ENCODE measurements at regions not wholly inside any gene's neighbourhood (a gene's known extent, or its start where the extent isn't known, plus 50 kb on each side); places are given as distances from the start of the nearest gene placed in this dataset.

- ATAC-seq: no peak
Measured at GRCh38 chr1:219783605-219784235, 144.6 kb downstream of the SLC30A10 start.

More at GRCh38 chr1:219783605-219784235, 144.6 kb downstream of the SLC30A10 start:
- peaks cover 0 to 6% of the 10 kb centered on the region in 2 experiments; a peak in 2 of 4 replicates for H3K4me1 ChIP-seq (ENCODE audit: control insufficient read depth in 1 of 2, insufficient read depth in 2 of 2, low read length in 2 of 2)
- BruUV-seq (replicated peaks): no TSS peak
- no peak overlapping the region for H2AFZ ChIP-seq (ENCODE audit: low read depth, low read length, poor library complexity, severe bottlenecking)
- no peaks in the 10 kb centered on the region for H3K9me3 ChIP-seq (ENCODE audit: control insufficient read depth in 1 of 2, insufficient read depth in 1 of 2, low read depth in 1 of 2, low read length in 2 of 2)
- no peak overlapping the region for H3K27ac ChIP-seq (ENCODE audit: low read depth, low read length)
- no peak overlapping the region for H3K9ac ChIP-seq (ENCODE audit: low read length)
- no peak for TF ChIP-seq POLR2A (IDR thresholded peaks at IDR 0.05; ENCODE audit: borderline replicate concordance, extremely low read depth, insufficient read depth, insufficient read length)
- TF ChIP-seq REST (IDR thresholded peaks at IDR 0.05; ENCODE audit: low read depth): no peak
- no peak for TF ChIP-seq FOSL1 (IDR thresholded peaks at IDR 0.05; ENCODE audit: low read depth)
- TF ChIP-seq CEBPB (IDR thresholded peaks at IDR 0.05; ENCODE audit: low read depth): no peak
- no peak for TF ChIP-seq SP1 (IDR thresholded peaks at IDR 0.05; ENCODE audit: low read depth)
- no peak for TF ChIP-seq ZBTB33 (IDR thresholded peaks at IDR 0.05; ENCODE audit: extremely low read depth, insufficient replicate concordance, low read length)
- TF ChIP-seq ATF3 (IDR thresholded peaks at IDR 0.05): no peak
- TF ChIP-seq EZH2 (IDR thresholded peaks at IDR 0.05): no peak
- TF ChIP-seq TCF7L2 (IDR thresholded peaks at IDR 0.05; ENCODE audit: borderline replicate concordance, extremely low read depth, insufficient read depth, insufficient read length): no peak
- no peak for TF ChIP-seq EGR1 (IDR thresholded peaks at IDR 0.05; ENCODE audit: low read depth)
- no peak for TF ChIP-seq JUND (IDR thresholded peaks at IDR 0.05)
- TF ChIP-seq SIN3A (IDR thresholded peaks at IDR 0.05; ENCODE audit: low read depth): no peak
- TF ChIP-seq CTCF (IDR thresholded peaks at IDR 0.05 in 2 of 3, conservative IDR thresholded peaks at IDR 0.05 in 1 of 3; ENCODE audit: borderline replicate concordance in 1 of 3, insufficient read depth in 1 of 3, low read depth in 2 of 3, low read length in 2 of 3): no peak
- TF ChIP-seq ELF1 (IDR thresholded peaks at IDR 0.05; ENCODE audit: borderline replicate concordance, low read depth): no peak
- TF ChIP-seq, protein P1, sequence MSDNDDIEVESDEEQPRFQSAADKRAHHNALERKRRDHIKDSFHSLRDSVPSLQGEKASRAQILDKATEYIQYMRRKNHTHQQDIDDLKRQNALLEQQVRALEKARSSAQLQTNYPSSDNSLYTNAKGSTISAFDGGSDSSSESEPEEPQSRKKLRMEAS (IDR thresholded peaks at IDR 0.05): no peak
- no peak for TF ChIP-seq YY1 (IDR thresholded peaks at IDR 0.05; ENCODE audit: extremely low read depth, insufficient replicate concordance, low read depth, low read length)
- H4K20me1 ChIP-seq (ENCODE audit: insufficient read depth): no peaks in the 10 kb centered on the region
- H3K4me3 ChIP-seq (replicated peaks in 1 of 2; ENCODE audit: low read depth in 1 of 2, low read length in 2 of 2): no peak overlapping the region
- no peak for DNase-seq (ENCODE audit: low read depth, low spot score)
- no peaks in the 10 kb centered on the region for H3K27me3 ChIP-seq (ENCODE audit: insufficient read depth, low read length)
- ChIA-PET POLR2A (no interaction called here), CTCF (no interaction called here), RAD21 (ENCODE audit: low non-redundant PET in 1 of 2, low total read pairs in 2 of 2, uncharacterized antibody in 2 of 2, unreplicated experiment in 2 of 2) (no interaction called here)
- H3K79me2 ChIP-seq (ENCODE audit: insufficient read depth, low read length): no peaks in the 10 kb centered on the region
- H3K36me3 ChIP-seq (ENCODE audit: control insufficient read depth in 1 of 2, insufficient read depth in 2 of 2, low read length in 2 of 2): no peaks in the 10 kb centered on the region
- no peak overlapping the region for H3K4me2 ChIP-seq (ENCODE audit: low read length)
- H3K9me2 ChIP-seq (ENCODE audit: insufficient read depth): no peaks in the 10 kb centered on the region
- intact Hi-C loops (cut with micrococcal nuclease): no loop called here

Measured in HCT116 (cell line).